ENCODE measurements at regions not wholly inside any gene's neighbourhood (a gene's known extent, or its start where the extent isn't known, plus 50 kb on each side); places are given as distances from the start of the nearest gene placed in this dataset.

DNA sequence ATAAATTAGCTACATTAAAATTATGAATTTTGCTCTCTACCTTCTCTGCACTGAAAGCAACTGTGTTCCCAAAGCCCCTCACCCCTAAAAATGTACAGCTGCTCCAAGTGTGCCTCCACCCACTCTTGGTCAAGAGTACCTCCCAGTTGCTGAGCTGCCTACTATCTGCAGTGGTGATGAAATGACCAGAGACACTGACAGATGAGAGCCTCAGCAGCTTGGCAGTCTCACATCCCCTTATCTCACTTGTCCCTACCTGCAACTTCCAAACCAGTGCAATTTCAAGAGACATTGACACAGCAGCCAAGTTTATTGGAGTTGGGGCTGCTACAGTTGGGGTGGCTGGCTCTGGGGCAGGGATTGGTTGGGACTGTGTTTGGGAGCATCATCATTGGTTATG, 52.2 kb upstream of the COL6A5 start:
- Histone ChIP-seq H3K36me3 (no peaks in the 10 kb centered on the region), H3K27me3 (replicated peaks in 1 of 7) (peaks cover 0 to 14% (median 6%) of the 10 kb centered on the region in 7 donors), H3K4me3 (no peak overlapping the region), H3K27ac (no peak overlapping the region), H3K9me3 (peaks cover 0 to 8% (median 0%) of the 10 kb centered on the region in 8 donors), H3K4me1 (no peaks in the 10 kb centered on the region)
- no peak for TF ChIP-seq POLR2AphosphoS5 (IDR thresholded peaks at IDR 0.05)
- no peak for TF ChIP-seq POLR2A (IDR thresholded peaks at IDR 0.05)
- TF ChIP-seq, protein P1, sequence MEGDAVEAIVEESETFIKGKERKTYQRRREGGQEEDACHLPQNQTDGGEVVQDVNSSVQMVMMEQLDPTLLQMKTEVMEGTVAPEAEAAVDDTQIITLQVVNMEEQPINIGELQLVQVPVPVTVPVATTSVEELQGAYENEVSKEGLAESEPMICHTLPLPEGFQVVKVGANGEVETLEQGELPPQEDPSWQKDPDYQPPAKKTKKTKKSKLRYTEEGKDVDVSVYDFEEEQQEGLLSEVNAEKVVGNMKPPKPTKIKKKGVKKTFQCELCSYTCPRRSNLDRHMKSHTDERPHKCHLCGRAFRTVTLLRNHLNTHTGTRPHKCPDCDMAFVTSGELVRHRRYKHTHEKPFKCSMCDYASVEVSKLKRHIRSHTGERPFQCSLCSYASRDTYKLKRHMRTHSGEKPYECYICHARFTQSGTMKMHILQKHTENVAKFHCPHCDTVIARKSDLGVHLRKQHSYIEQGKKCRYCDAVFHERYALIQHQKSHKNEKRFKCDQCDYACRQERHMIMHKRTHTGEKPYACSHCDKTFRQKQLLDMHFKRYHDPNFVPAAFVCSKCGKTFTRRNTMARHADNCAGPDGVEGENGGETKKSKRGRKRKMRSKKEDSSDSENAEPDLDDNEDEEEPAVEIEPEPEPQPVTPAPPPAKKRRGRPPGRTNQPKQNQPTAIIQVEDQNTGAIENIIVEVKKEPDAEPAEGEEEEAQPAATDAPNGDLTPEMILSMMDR (IDR thresholded peaks at IDR 0.05 in 8 of 11, conservative IDR thresholded peaks at IDR 0.05 in 3 of 11): no peak
- intact Hi-C loops (cut with DNase I; ENCODE audit: low total_unique reads): no loop called here
- DNase-seq: no peak

Small RNA genes lying in the stretch of these regions (small RNA-seq; reads per million reads assigned to genes)
- 0 reads per million in 4 donors for gene ENPP7P3
- 0 reads per million in 4 donors for gene SNRPCP8

Measured in spleen (tissue), 8 donors.